ENCODE measurements at regions not wholly inside any gene's neighbourhood (a gene's known extent, or its start where the extent isn't known, plus 50 kb on each side); places are given as distances from the start of the nearest gene placed in this dataset.

GRCh38 chr10:127815147-127815546 is 77.6 kb downstream of the CLRN3 start:
- Histone ChIP-seq H3K36me3 (ENCODE audit: control insufficient read depth in 2 of 3, insufficient read depth in 3 of 3, low read length in 3 of 3) (no peaks in the 10 kb centered on the region), H3K9ac (ENCODE audit: low read length in 3 of 3) (no peak overlapping the region), H3K9me3 (ENCODE audit: control insufficient read depth in 2 of 3, insufficient read depth in 1 of 3, low read length in 3 of 3) (no peaks in the 10 kb centered on the region), H3K27ac (ENCODE audit: low read depth in 2 of 2, low read length in 2 of 2) (no peak overlapping the region), H3K4me1 (ENCODE audit: control insufficient read depth in 2 of 3, insufficient read depth in 2 of 3, low read depth in 1 of 3, low read length in 3 of 3) (no peaks in the 10 kb centered on the region), H3K27me3 (ENCODE audit: control insufficient read depth, insufficient read depth, low read length) (no peaks in the 10 kb centered on the region), H3K4me3 (ENCODE audit: low read length in 3 of 3) (no peak overlapping the region)
- TF ChIP-seq CTCF (IDR thresholded peaks at IDR 0.05; ENCODE audit: borderline replicate concordance, extremely low read depth, insufficient read depth) = peak; percentile 8
- FAIRE-seq (no peak), DNase-seq (no peak)
- intact Hi-C loops (cut with DNase I) = no loop called here

GRCh38 chr10:127824826-127825225 is 67.9 kb downstream of the CLRN3 start:
- FAIRE-seq (no peak), DNase-seq (no peak)
- no peak overlapping the region for H3K4me3 ChIP-seq (ENCODE audit: low read length in 3 of 3)
- TF ChIP-seq CTCF (IDR thresholded peaks at IDR 0.05; ENCODE audit: borderline replicate concordance, extremely low read depth, insufficient read depth) = no peak
- H3K9me3 ChIP-seq (ENCODE audit: control insufficient read depth in 2 of 3, insufficient read depth in 1 of 3, low read length in 3 of 3) = peaks cover 0 to 9% (median 4%) of the 10 kb centered on the region in 3 donors
- H3K9ac ChIP-seq (ENCODE audit: low read length in 3 of 3) = no peak overlapping the region
- no peaks in the 10 kb centered on the region for H3K27me3 ChIP-seq (ENCODE audit: control insufficient read depth, insufficient read depth, low read length)
- no peaks in the 10 kb centered on the region for H3K4me1 ChIP-seq (ENCODE audit: control insufficient read depth in 2 of 3, insufficient read depth in 2 of 3, low read depth in 1 of 3, low read length in 3 of 3)
- intact Hi-C loops (cut with DNase I) = no loop called here
- no peaks in the 10 kb centered on the region for H3K36me3 ChIP-seq (ENCODE audit: control insufficient read depth in 2 of 3, insufficient read depth in 3 of 3, low read length in 3 of 3)
- no peak overlapping the region for H3K27ac ChIP-seq (ENCODE audit: low read depth in 2 of 2, low read length in 2 of 2)

- TF ChIP-seq CTCF (IDR thresholded peaks at IDR 0.05; ENCODE audit: borderline replicate concordance, extremely low read depth, insufficient read depth) = no peak
- Histone ChIP-seq H3K27ac (ENCODE audit: low read depth in 2 of 2, low read length in 2 of 2) (no peak overlapping the region), H3K9me3 (ENCODE audit: control insufficient read depth in 2 of 3, insufficient read depth in 1 of 3, low read length in 3 of 3) (peaks cover 0 to 9% (median 4%) of the 10 kb centered on the region in 3 donors), H3K9ac (ENCODE audit: low read length in 3 of 3) (no peak overlapping the region), H3K36me3 (ENCODE audit: control insufficient read depth in 2 of 3, insufficient read depth in 3 of 3, low read length in 3 of 3) (no peaks in the 10 kb centered on the region), H3K4me3 (ENCODE audit: low read length in 3 of 3) (no peak overlapping the region), H3K4me1 (ENCODE audit: control insufficient read depth in 2 of 3, insufficient read depth in 2 of 3, low read depth in 1 of 3, low read length in 3 of 3) (no peaks in the 10 kb centered on the region), H3K27me3 (ENCODE audit: control insufficient read depth, insufficient read depth, low read length) (no peaks in the 10 kb centered on the region)
- intact Hi-C loops (cut with DNase I) = no loop called here
- DNase-seq (peak in 1 of 5 donors; percentile 33), FAIRE-seq (no peak)
Observed at GRCh38 chr10:127826154-127826725, 66.5 kb downstream of the CLRN3 start.

Measured in kidney (tissue), 13 donors.